ENCODE measurements at regions not wholly inside any gene's neighbourhood (a gene's known extent, or its start where the extent isn't known, plus 50 kb on each side); places are given as distances from the start of the nearest gene placed in this dataset.
A peak's percentile ranks its signal among the peaks of the same experiment; 100 is the strongest.

DNA sequence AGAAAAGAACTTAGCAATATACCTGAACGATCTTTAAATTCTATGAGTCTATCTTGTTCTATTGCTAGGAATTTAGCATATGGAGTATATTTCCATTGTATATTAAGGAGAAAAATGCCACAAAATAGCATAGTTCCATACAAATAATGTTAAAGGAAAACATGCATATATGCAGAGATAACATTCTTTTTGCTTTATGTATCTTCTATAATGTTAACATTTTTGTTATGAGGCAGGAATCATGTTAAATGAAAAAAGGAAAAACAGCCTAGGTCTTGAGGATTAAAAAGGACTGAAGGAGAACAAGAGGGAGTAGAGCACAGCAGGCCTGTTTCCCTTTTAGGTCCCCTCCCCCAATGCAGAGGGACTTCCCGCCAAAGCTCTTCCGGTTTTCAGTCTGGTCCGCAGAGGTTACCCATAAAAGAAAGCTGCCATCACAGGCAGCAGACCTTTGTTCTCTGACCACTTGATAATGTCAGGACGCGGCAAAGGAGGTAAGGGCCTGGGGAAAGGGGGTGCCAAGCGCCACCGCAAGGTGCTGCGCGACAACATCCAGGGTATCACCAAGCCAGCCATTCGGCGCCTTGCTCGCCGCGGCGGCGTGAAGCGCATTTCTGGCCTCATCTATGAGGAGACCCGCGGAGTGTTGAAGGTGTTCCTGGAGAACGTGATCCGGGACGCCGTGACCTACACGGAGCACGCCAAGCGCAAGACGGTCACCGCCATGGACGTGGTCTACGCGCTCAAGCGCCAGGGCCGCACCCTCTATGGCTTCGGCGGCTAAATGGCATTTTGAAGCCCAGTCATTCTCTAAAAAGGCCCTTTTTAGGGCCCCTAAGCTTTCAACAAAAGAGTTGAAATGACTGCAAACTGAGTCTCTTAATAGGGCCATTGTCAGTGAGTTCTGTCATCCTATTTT, 108.4 kb upstream of the PRSS16 start:
- Mint-ChIP-seq H3K27ac (ENCODE audit: unreplicated experiment) (peak overlapping the region; percentile 58), H3K9me3 (ENCODE audit: unreplicated experiment) (no peaks in the 10 kb centered on the region), H3K36me3 (ENCODE audit: low read depth, unreplicated experiment) (peaks cover 2% of the 10 kb centered on the region), H3K4me1 (ENCODE audit: low read depth, unreplicated experiment) (peaks cover 13% of the 10 kb centered on the region), H3K4me3 (ENCODE audit: unreplicated experiment) (peak overlapping the region; percentile 91), H3K27me3 (ENCODE audit: low read depth, unreplicated experiment) (no peaks in the 10 kb centered on the region)
- Histone ChIP-seq H3K4me3 (ENCODE audit: insufficient read depth, low read depth, low read length) (peak overlapping the region; percentile 64), H3K4me1 (ENCODE audit: insufficient read depth, low read length) (peaks cover 12% of the 10 kb centered on the region), H3K9me3 (ENCODE audit: insufficient read depth, low read depth, low read length) (no peaks in the 10 kb centered on the region), H2AFZ (ENCODE audit: low read depth, low read length) (peak overlapping the region; percentile 82), H3K27ac (ENCODE audit: low read depth, low read length) (peak overlapping the region; percentile 31), H3K36me3 (ENCODE audit: insufficient read depth, low read length) (no peaks in the 10 kb centered on the region), H3K9ac (ENCODE audit: low read length) (peak overlapping the region; percentile 79), H4K20me1 (ENCODE audit: insufficient read depth, low read length) (no peaks in the 10 kb centered on the region), H3K4me2 (ENCODE audit: low read length) (peak overlapping the region; percentile 87), H3K79me2 (ENCODE audit: insufficient read depth, low read length) (peaks cover 13% of the 10 kb centered on the region), H3K27me3 (ENCODE audit: insufficient read depth, low read length) (no peaks in the 10 kb centered on the region)
- FAIRE-seq (no peak), DNase-seq (ENCODE audit: low read depth) (no peak)
- TF ChIP-seq CTCF (IDR thresholded peaks at IDR 0.05; ENCODE audit: insufficient read depth, low read depth, low read length) (no peak), EZH2 (IDR thresholded peaks at IDR 0.05; ENCODE audit: insufficient read depth, low read length) (no peak)

DNA sequence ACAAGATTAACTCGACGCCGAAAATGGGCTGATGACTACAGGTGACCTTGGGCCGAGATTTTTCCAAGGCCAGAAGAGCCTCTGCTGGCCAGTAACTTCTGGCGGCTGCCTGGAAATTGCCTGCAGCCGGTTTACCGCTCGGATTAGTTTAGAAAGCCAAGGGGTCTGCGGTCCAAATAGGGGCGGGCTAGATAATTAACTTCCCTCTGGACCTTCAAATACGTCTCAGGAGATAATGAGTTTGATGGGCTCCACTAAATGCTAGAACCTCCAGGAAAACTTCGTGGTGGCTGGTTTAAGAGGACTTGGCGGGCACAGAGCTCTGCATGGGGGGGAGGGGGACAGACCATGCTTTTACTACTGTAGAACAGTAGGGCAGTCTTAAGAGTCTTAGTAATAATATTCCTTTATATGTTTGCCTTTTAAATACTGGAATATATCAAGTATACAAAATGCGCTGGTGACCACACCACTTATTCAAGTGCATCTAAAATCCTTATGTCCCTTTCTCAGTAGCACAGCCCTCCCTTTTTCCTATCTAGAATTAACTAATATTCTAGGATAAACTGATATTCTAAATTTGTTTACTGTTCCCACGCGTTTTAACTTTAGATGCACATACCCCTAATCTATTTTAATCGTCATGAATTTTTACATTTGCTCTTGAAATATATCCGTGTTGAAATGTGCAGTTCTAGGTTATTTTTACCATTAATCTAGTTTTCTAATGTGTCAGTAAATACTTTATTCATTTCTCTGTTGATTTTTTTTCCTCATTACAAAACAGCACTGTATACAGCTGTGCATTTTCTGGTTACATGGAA, 107.5 kb upstream of the PRSS16 start:
- H3K9me3 Mint-ChIP-seq (ENCODE audit: unreplicated experiment): no peaks in the 10 kb centered on the region
- Histone ChIP-seq H3K9me3 (ENCODE audit: insufficient read depth, low read depth, low read length) (no peaks in the 10 kb centered on the region), H3K27ac (ENCODE audit: low read depth, low read length) (no peak overlapping the region), H3K79me2 (ENCODE audit: insufficient read depth, low read length) (peaks cover 20% of the 10 kb centered on the region), H3K4me1 (ENCODE audit: insufficient read depth, low read length) (peaks cover 12% of the 10 kb centered on the region), H2AFZ (ENCODE audit: low read depth, low read length) (peak overlapping the region; percentile 82), H3K36me3 (ENCODE audit: insufficient read depth, low read length) (no peaks in the 10 kb centered on the region), H4K20me1 (ENCODE audit: insufficient read depth, low read length) (no peaks in the 10 kb centered on the region), H3K9ac (ENCODE audit: low read length) (peak overlapping the region; percentile 79), H3K4me3 (ENCODE audit: insufficient read depth, low read depth, low read length) (peak overlapping the region; percentile 64), H3K27me3 (ENCODE audit: insufficient read depth, low read length) (no peaks in the 10 kb centered on the region), H3K4me2 (ENCODE audit: low read length) (peak overlapping the region; percentile 87)
- peaks cover 18% of the 10 kb centered on the region for H3K4me1 Mint-ChIP-seq (ENCODE audit: low read depth, unreplicated experiment)
- H3K36me3 Mint-ChIP-seq (ENCODE audit: low read depth, unreplicated experiment): peaks cover 2% of the 10 kb centered on the region
- peak; percentile 68 for FAIRE-seq
- H3K4me3 Mint-ChIP-seq (ENCODE audit: unreplicated experiment): peak overlapping the region; percentile 91
- no peaks in the 10 kb centered on the region for H3K27me3 Mint-ChIP-seq (ENCODE audit: low read depth, unreplicated experiment)
- no peak for DNase-seq (ENCODE audit: low read depth)
- no peak for TF ChIP-seq CTCF (IDR thresholded peaks at IDR 0.05; ENCODE audit: insufficient read depth, low read depth, low read length)
- TF ChIP-seq EZH2 (IDR thresholded peaks at IDR 0.05; ENCODE audit: insufficient read depth, low read length): no peak
- peak overlapping the region; percentile 58 for H3K27ac Mint-ChIP-seq (ENCODE audit: unreplicated experiment)

All from astrocyte (in vitro differentiated cells and primary cell).